Loucy (cell line): ENCODE measurements at regions not wholly inside any gene's neighbourhood (a gene's known extent, or its start where the extent isn't known, plus 50 kb on each side); places are given as distances from the start of the nearest gene placed in this dataset.

Experiments
- H2AFZ ChIP-seq: fragments of 200-600 bp; sonication (generic); 2 replicates; pipeline ENCODE4 v1.6.0; 2016; ENCODE audit warnings: antibody characterized with exemption, mild to moderate bottlenecking, low read length, moderate library complexity
- H3F3A ChIP-seq: fragments of 200-600 bp; 2 replicates; pipeline ENCODE4 v1.6.0; 2016; ENCODE audit warnings: antibody characterized with exemption, low read depth, mild to moderate bottlenecking
- H3K27me3 ChIP-seq: fragments of 200-600 bp; sonication (generic); 2 replicates; pipeline ENCODE4 v1.6.1; 2014; ENCODE audit warnings: low read length, mild to moderate bottlenecking; ENCODE audit not compliant: insufficient read depth, poor library complexity, severe bottlenecking
- H3K36me3 ChIP-seq: fragments of 200-600 bp; sonication (generic); 2 replicates; pipeline ENCODE4 v1.6.1; 2016; ENCODE audit warnings: low read length; ENCODE audit not compliant: insufficient read depth
- H3K4me1 ChIP-seq: fragments of 200-600 bp; sonication (generic); 2 replicates; pipeline ENCODE4 v1.5.1; 2014; ENCODE audit warnings: low read length, mild to moderate bottlenecking; ENCODE audit not compliant: insufficient read depth, poor library complexity, severe bottlenecking
- H3K4me2 ChIP-seq: fragments of 200-600 bp; sonication (generic); 2 replicates; pipeline ENCODE4 v1.6.0; 2014; ENCODE audit warnings: antibody characterized with exemption, low read length, low read depth, mild to moderate bottlenecking; ENCODE audit not compliant: poor library complexity, severe bottlenecking
- H3K4me3 ChIP-seq: fragments of 200-600 bp; sonication (generic); 2 replicates; pipeline ENCODE4 v1.5.1; 2014; ENCODE audit warnings: low read length, mild to moderate bottlenecking, mixed read lengths; ENCODE audit not compliant: poor library complexity, severe bottlenecking
- H3K79me2 ChIP-seq: fragments of 200-600 bp; sonication (generic); 2 replicates; pipeline ENCODE4 v1.6.1; 2014; ENCODE audit warnings: low read length; ENCODE audit not compliant: insufficient read depth
- H3K9ac ChIP-seq: fragments of 200-600 bp; sonication (generic); 2 replicates; pipeline ENCODE4 v1.6.0; 2014; ENCODE audit warnings: mild to moderate bottlenecking, low read depth, low read length, moderate library complexity; ENCODE audit not compliant: poor library complexity, severe bottlenecking
- H3K9me2 ChIP-seq: fragments of 200-600 bp; sonication (generic); replicated peaks from 2 replicates; pipeline ENCODE4 v1.6.1; 2016; ENCODE audit warnings: low read depth, low read length, mixed read lengths
- H3K9me3 ChIP-seq: fragments of 200-600 bp; sonication (generic); 2 replicates; pipeline ENCODE4 v1.6.1; 2014; ENCODE audit warnings: mild to moderate bottlenecking, antibody characterized with exemption, low read length, low read depth; ENCODE audit not compliant: insufficient read depth
- H4K20me1 ChIP-seq: fragments of 200-600 bp; sonication (generic); 2 replicates; pipeline ENCODE4 v1.6.0; 2014; ENCODE audit warnings: antibody characterized with exemption, low read length, mild to moderate bottlenecking; ENCODE audit not compliant: insufficient read depth, poor library complexity, severe bottlenecking
- EZH2phosphoT487 ChIP-seq: fragments of 200-600 bp; IDR thresholded peaks from 2 replicates; pipeline ENCODE4 v1.6.1; 2018; ENCODE audit warnings: antibody characterized with exemption, mild to moderate bottlenecking, moderate library complexity, borderline replicate concordance
- TF ChIP-seq, protein P1 (sequence below): fragments of 200-600 bp; sonication (generic); conservative IDR thresholded peaks from 2 replicates; pipeline ENCODE4 v1.5.1; 2014; ENCODE audit warnings: mild to moderate bottlenecking, antibody characterized with exemption, low read length

DNA sequence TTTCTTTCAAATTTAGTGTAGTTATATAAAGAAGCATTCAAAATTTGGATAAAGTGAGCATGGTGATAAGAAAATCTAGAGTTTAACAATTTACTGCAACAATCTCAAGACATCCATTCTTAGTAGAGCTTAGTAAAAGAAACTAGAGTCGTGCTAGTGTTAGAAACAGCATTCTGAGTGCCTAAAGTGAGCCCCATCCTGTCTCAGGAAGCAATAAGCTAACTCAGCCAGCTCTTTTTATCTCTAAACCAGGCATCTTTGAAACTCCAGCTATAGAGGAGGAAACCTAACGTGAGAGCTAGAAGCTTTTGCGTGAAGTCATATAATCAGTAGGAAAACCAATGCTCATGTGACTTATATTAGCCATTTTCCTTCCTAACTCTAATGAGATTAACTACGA is 1187.1 kb upstream of the EPHA6 start:
- H3K9ac ChIP-seq, result no peak overlapping the region
- no peak overlapping the region for H2AFZ ChIP-seq
- no peaks in the 10 kb centered on the region for H3K9me3 ChIP-seq
- H3K4me2 ChIP-seq, result no peak overlapping the region
- no peaks in the 10 kb centered on the region for H3K27me3 ChIP-seq
- no peaks in the 10 kb centered on the region for H3K4me1 ChIP-seq
- H3K9me2 ChIP-seq, result no peaks in the 10 kb centered on the region
- TF ChIP-seq, protein P1, sequence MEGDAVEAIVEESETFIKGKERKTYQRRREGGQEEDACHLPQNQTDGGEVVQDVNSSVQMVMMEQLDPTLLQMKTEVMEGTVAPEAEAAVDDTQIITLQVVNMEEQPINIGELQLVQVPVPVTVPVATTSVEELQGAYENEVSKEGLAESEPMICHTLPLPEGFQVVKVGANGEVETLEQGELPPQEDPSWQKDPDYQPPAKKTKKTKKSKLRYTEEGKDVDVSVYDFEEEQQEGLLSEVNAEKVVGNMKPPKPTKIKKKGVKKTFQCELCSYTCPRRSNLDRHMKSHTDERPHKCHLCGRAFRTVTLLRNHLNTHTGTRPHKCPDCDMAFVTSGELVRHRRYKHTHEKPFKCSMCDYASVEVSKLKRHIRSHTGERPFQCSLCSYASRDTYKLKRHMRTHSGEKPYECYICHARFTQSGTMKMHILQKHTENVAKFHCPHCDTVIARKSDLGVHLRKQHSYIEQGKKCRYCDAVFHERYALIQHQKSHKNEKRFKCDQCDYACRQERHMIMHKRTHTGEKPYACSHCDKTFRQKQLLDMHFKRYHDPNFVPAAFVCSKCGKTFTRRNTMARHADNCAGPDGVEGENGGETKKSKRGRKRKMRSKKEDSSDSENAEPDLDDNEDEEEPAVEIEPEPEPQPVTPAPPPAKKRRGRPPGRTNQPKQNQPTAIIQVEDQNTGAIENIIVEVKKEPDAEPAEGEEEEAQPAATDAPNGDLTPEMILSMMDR, result no peak
- TF ChIP-seq EZH2phosphoT487, result no peak
- no peaks in the 10 kb centered on the region for H3F3A ChIP-seq
- no peaks in the 10 kb centered on the region for H4K20me1 ChIP-seq
- H3K36me3 ChIP-seq, result no peaks in the 10 kb centered on the region
- H3K79me2 ChIP-seq, result no peaks in the 10 kb centered on the region
- no peak overlapping the region for H3K4me3 ChIP-seq

DNA sequence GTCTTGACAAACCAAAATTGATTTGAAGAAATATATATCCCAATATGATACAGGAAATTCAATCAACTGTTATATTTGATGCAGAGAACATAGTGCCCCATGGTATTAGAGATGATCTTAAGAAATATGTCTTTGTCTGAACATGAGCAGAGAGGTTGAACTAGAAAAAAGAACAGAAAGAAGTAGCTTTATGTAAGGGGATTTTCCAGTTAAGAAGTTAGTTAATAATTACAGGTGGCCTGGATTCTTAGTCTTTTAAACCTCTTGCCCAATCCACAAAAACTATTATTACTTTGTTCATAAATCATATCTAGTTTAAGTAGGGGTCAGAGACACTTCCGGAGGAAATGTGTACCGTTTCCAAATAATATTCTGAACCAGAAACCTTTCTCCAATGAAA is 1186.7 kb upstream of the EPHA6 start:
- Histone ChIP-seq H3K27me3 (no peaks in the 10 kb centered on the region), H3K4me2 (no peak overlapping the region), H3K9me2 (no peaks in the 10 kb centered on the region), H3K79me2 (no peaks in the 10 kb centered on the region), H3F3A (no peaks in the 10 kb centered on the region), H3K9ac (no peak overlapping the region), H3K4me1 (no peaks in the 10 kb centered on the region), H3K4me3 (no peak overlapping the region), H2AFZ (no peak overlapping the region), H4K20me1 (no peaks in the 10 kb centered on the region), H3K36me3 (no peaks in the 10 kb centered on the region), H3K9me3 (no peaks in the 10 kb centered on the region)
- TF ChIP-seq, protein P1, result no peak
- TF ChIP-seq EZH2phosphoT487, result no peak

DNA sequence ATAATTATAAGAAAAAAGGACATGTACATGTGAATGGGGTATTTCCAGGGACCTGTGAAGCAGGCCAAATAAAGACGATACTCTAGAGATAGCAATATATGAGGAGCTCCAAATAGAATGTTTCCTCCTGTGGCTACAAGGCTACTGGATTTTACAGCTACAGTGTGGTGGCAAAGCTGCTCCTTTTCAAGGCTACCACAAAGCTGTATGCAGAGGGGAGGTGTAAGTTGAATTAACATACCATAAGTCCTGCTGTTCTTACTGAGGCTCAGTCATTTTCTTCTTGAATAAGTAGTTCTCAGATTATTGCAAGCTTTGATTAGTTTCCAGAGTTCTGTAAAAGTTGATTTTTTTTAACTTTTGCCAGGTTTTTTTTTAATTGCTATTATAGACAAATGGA is 1184.6 kb upstream of the EPHA6 start:
- Histone ChIP-seq H2AFZ (no peak overlapping the region), H3K9ac (no peak overlapping the region), H3K4me3 (no peak overlapping the region), H3K9me3 (no peaks in the 10 kb centered on the region), H3F3A (no peaks in the 10 kb centered on the region), H3K9me2 (no peaks in the 10 kb centered on the region), H3K27me3 (no peaks in the 10 kb centered on the region), H3K4me1 (no peaks in the 10 kb centered on the region), H3K79me2 (no peaks in the 10 kb centered on the region), H3K4me2 (no peak overlapping the region), H3K36me3 (no peaks in the 10 kb centered on the region), H4K20me1 (no peaks in the 10 kb centered on the region)
- TF ChIP-seq, protein P1, result no peak
- no peak for TF ChIP-seq EZH2phosphoT487
